HG03135 (cell line): ENCODE measurements at regions not wholly inside any gene's neighbourhood (a gene's known extent, or its start where the extent isn't known, plus 50 kb on each side); places are given as distances from the start of the nearest gene placed in this dataset.

ENCODE experiments used
- ATAC-seq: cut with Tn5 transposase; IDR thresholded peaks from one replicate; pipeline ENCODE4 v1.9.1; 2021; ENCODE audit warnings: mild to moderate bottlenecking, moderate library complexity; ENCODE audit not compliant: unreplicated experiment

GRCh38 chr14:97180304-97181200, 383.4 kb downstream of the VRK1 start:
- no peak for ATAC-seq

- no peak for ATAC-seq
Observed at GRCh38 chr14:97185186-97185585, 388.0 kb downstream of the VRK1 start.

GRCh38 chr14:97187916-97188315, 390.7 kb downstream of the VRK1 start:
- no peak for ATAC-seq

GRCh38 chr14:97196336-97196735, 399.2 kb downstream of the VRK1 start:
- no peak for ATAC-seq

GRCh38 chr14:97198813-97199212, 401.6 kb downstream of the VRK1 start:
- no peak for ATAC-seq

- no peak for ATAC-seq
Observed at GRCh38 chr14:97200245-97200644, 403.1 kb downstream of the VRK1 start.

GRCh38 chr14:97206916-97207315, 409.7 kb downstream of the VRK1 start:
- ATAC-seq = no peak

- ATAC-seq = no peak
Observed at GRCh38 chr14:97210202-97210601, 413.0 kb downstream of the VRK1 start.

GRCh38 chr14:97212399-97212798, 415.2 kb downstream of the VRK1 start:
- ATAC-seq = no peak

GRCh38 chr14:97213720-97214119, 416.5 kb downstream of the VRK1 start:
- ATAC-seq = no peak

GRCh38 chr14:97215263-97215969, 418.2 kb downstream of the VRK1 start:
- ATAC-seq = no peak

GRCh38 chr14:97217111-97217885, 420.1 kb downstream of the VRK1 start:
- ATAC-seq = no peak

GRCh38 chr14:97218274-97218673, 421.1 kb downstream of the VRK1 start:
- ATAC-seq = no peak

- ATAC-seq = no peak
Observed at GRCh38 chr14:97218691-97219430, 421.7 kb downstream of the VRK1 start.

- ATAC-seq = no peak
Observed at GRCh38 chr14:97219431-97220017, 422.3 kb downstream of the VRK1 start.

GRCh38 chr14:97221572-97222285, 424.5 kb downstream of the VRK1 start:
- ATAC-seq = no peak

- ATAC-seq = no peak
Observed at GRCh38 chr14:97224016-97224415, 426.8 kb downstream of the VRK1 start.

GRCh38 chr14:97230051-97230450, 432.9 kb downstream of the VRK1 start:
- ATAC-seq = no peak

GRCh38 chr14:97233319-97233985, 436.3 kb downstream of the VRK1 start:
- no peak for ATAC-seq
